Endothelial cell of umbilical vein (primary cell): ENCODE measurements at regions not wholly inside any gene's neighbourhood (a gene's known extent, or its start where the extent isn't known, plus 50 kb on each side); places are given as distances from the start of the nearest gene placed in this dataset.

Source experiments
- EZH2 ChIP-seq: IDR thresholded peaks from 2 replicates; pipeline ENCODE4 v1.6.1; 2012; ENCODE audit warnings: borderline replicate concordance, low read depth, mild to moderate bottlenecking, moderate library complexity, low read length, inconsistent platforms; ENCODE audit not compliant: severe bottlenecking
- POLR2AphosphoS5 ChIP-seq: IDR thresholded peaks from 2 replicates; pipeline ENCODE4 v1.6.1; 2012; ENCODE audit warnings: low read depth, mild to moderate bottlenecking, control low read depth, low read length, moderate library complexity; ENCODE audit not compliant: insufficient read depth
- TF ChIP-seq, protein P1 (sequence below), 2 donors: IDR thresholded peaks; 1 replicate in 1 of 2; 2 replicates in 1 of 2; pipeline ENCODE4 v1.5.1; 2011; ENCODE audit warnings: low read length in 2 of 2, mild to moderate bottlenecking in 2 of 2, moderate library complexity in 2 of 2, control low read depth in 1 of 2, inconsistent platforms in 1 of 2, low read depth in 1 of 2; ENCODE audit not compliant: insufficient read depth in 1 of 2; ENCODE audit errors: extremely low read depth in 1 of 2
- TF ChIP-seq, protein P2 (sequence below): IDR thresholded peaks from 2 replicates; pipeline ENCODE4 v1.6.1; 2011; ENCODE audit not compliant: insufficient read depth, insufficient read length

DNA sequence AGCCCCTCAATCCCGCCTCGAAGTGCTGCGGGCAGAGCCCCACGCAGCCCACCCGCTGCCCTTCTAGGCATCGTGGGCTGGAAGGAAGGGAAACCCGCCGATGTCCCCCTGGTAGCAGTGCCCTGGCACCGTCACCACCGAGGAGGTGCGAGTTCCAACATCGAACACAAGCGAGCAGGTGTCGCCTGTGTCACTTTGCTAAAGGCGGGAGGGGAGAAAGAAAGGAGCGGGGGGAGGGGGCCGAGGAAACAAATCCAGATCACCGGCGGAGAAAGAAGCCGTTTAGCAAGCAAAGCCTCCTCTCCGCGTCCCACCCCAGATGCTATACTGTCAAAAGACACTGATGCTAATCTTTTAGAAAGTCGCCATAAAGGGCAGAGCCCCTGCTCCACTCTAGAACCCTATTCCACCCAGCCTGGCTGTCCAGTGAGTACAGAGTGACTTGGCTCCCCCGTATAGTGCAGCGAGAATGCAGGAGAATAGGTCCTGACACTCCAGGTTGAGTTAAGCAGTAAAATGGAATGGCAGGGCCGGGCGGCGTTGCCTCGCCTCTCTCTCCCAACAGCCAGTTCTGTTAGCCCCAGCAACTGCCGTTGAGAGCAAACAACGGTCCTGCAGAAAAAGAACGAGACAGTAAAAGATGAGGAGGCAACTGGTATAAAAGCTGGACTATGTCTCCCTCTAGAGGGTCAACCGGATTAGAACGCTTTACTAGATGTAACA lies 67.9 kb upstream of the USP15 start:
- TF ChIP-seq, protein P1, sequence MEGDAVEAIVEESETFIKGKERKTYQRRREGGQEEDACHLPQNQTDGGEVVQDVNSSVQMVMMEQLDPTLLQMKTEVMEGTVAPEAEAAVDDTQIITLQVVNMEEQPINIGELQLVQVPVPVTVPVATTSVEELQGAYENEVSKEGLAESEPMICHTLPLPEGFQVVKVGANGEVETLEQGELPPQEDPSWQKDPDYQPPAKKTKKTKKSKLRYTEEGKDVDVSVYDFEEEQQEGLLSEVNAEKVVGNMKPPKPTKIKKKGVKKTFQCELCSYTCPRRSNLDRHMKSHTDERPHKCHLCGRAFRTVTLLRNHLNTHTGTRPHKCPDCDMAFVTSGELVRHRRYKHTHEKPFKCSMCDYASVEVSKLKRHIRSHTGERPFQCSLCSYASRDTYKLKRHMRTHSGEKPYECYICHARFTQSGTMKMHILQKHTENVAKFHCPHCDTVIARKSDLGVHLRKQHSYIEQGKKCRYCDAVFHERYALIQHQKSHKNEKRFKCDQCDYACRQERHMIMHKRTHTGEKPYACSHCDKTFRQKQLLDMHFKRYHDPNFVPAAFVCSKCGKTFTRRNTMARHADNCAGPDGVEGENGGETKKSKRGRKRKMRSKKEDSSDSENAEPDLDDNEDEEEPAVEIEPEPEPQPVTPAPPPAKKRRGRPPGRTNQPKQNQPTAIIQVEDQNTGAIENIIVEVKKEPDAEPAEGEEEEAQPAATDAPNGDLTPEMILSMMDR (IDR thresholded peaks at IDR 0.05; ENCODE audit: extremely low read depth in 1 of 2, insufficient read depth in 1 of 2, low read depth in 1 of 2, low read length in 2 of 2): peak; percentile 46 to 64
- TF ChIP-seq, protein P2, sequence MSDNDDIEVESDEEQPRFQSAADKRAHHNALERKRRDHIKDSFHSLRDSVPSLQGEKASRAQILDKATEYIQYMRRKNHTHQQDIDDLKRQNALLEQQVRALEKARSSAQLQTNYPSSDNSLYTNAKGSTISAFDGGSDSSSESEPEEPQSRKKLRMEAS: no peak
- TF ChIP-seq EZH2 (no peak), POLR2AphosphoS5 (no peak)
